ENCODE measurements at regions not wholly inside any gene's neighbourhood (a gene's known extent, or its start where the extent isn't known, plus 50 kb on each side); places are given as distances from the start of the nearest gene placed in this dataset.

- no peak for DNase-seq
Measured at GRCh38 chr14:51520087-51520486, 131.6 kb upstream of the FRMD6 start.

- DNase-seq, result no peak
Measured at GRCh38 chr14:51521764-51522163, 129.9 kb upstream of the FRMD6 start.

GRCh38 chr14:51523243-51523642 lies 128.5 kb upstream of the FRMD6 start:
- DNase-seq, result no peak

DNA sequence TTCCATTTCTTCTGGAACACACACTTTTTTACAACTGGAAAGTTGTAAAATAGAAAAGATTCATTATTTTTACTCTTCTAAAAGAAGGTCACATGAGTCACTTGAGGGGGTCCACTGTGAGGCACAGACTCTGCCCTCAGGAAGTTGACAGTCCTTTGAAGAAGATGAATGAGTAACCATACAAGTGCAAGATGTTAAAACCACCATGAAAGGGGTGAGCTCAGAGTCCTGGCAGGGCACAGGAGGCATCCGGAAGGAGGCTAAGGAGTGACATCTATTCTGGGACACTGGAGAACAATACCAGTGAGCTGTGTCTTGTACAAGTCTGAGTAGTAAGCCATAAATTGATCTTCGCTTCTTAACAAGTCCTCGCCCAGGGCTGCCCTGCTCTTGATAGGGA lies 126.0 kb upstream of the FRMD6 start:
- DNase-seq, result no peak

DNA sequence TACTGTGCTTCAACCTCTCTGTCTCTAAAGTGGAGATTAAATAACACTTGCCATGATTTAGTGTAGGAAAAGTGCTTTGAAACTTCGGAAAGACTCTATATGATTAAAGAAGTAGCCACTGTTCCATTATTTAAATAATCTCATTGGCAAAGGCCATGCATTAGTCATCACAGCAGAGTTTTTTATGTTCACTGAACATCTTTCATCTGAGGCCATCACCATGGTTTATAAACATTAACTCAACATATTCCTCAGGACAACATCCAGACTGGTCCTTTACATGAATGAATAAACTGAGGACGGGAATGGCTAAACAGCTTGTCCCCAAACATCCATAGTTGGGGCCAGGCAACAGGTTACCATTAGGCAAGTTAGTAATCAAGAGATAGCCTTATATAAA lies 124.6 kb upstream of the FRMD6 start:
- no peak for DNase-seq

DNA sequence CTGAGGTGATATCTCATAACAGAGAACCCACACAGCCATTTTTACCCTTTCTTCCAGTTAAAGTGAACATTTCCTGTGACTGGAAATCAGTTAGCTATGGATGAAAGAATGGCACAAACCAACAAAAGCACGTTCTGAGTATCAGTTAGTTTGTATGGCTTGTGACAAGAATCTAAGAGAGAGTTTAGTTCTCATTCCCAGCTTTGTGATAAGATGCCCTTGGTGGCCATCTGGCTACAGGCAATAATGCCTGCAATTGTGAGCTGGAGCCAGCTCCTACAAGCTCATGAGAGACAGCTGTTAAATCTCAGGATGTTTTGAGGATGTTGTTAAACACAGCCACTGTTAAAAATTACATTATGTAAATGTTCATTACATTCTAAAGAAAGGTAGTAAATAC lies 122.0 kb upstream of the FRMD6 start:
- no peak for DNase-seq

- no peak for DNase-seq
Measured at GRCh38 chr14:51533160-51533559, 118.5 kb upstream of the FRMD6 start.

GRCh38 chr14:51533872-51534553 lies 117.7 kb upstream of the FRMD6 start:
- no peak for DNase-seq

- DNase-seq, result no peak
Measured at GRCh38 chr14:51534610-51535011, 117.1 kb upstream of the FRMD6 start.

- DNase-seq, result no peak
Measured at GRCh38 chr14:51535443-51536044, 116.2 kb upstream of the FRMD6 start.

DNA sequence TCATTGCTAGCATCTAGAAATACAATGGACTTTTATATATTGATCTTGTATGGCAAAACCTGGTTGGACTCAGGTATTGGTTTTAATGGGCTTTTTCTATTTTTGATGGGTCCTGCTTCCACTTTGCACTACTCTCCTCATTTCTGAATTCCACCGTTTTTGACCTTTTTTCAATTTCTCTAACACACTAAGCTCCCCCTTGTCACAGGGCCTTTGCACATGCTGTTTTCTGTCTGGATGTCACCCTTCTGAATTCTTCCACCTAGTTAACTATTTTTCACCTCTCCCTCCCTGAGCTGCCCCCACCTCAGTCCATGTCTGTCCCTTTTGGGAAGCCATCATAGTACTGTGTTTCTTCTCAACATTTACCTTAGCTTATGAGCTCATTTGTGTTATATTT lies 112.7 kb upstream of the FRMD6 start:
- DNase-seq, result no peak

DNA sequence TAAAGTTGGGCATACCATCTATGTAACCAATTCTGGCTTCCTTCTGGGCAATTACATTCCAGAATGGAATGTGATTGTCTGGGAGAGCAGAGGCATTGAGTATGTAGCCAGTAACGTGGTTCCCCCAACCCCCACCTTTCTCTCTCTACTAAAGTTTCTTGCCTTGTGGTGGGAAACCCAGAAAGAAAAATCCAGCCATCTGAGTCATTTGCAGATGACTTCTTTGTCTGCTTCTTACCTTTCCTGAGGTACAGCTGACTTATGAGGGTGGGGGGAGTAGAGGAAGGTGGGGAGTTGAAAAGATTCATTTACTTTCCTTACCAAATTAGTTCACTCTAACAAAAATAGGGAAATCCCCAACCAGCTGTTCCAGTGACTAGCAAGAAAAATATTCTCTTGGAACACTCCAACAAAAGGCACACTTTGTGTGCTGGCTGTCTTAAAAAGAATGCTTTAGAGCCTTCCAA lies 112.1 kb upstream of the FRMD6 start:
- no peak for DNase-seq

- no peak for DNase-seq
Measured at GRCh38 chr14:51540364-51540763, 111.3 kb upstream of the FRMD6 start.

- no peak for DNase-seq
Measured at GRCh38 chr14:51544471-51544870, 107.2 kb upstream of the FRMD6 start.

GRCh38 chr14:51544901-51545300 lies 106.8 kb upstream of the FRMD6 start:
- DNase-seq, result no peak

DNA sequence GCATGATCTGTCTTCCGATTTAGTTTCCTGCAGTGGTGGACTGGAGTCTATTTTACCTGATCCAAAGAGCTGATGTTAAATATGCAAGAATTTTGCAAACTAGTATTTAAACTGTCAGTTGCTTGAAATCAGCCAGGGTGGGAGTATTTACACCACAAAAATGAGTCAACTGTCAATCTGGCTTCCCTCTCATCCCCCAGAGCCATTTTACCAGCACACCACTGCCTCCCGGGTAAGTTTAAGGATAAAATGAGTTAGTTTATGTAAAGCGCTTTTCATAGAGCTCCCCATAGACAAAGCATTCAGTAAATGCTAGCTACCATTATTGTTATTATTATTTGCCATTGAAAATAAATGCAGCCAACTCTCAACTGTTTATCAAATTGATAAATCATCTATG lies 106.3 kb upstream of the FRMD6 start:
- DNase-seq, result no peak

DNA sequence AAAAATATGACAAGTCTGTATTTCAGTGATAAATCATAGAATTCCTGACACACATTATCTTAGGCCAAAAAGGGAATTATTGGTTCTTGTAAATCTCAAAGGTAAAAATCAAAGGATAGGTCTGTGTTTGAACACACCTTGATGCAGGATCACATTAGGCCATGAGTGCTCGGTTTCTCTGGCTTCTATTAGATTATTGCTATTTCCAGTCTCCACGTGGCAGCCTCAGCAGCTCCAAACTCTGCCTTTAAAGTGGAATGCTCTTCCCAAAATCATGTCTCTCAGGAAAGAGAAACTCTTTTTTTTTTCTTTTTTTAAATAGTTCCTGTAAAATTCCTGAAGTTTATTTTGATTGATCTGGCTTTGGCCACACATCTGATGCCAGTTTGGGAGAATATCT lies 105.6 kb upstream of the FRMD6 start:
- no peak for DNase-seq

DNA sequence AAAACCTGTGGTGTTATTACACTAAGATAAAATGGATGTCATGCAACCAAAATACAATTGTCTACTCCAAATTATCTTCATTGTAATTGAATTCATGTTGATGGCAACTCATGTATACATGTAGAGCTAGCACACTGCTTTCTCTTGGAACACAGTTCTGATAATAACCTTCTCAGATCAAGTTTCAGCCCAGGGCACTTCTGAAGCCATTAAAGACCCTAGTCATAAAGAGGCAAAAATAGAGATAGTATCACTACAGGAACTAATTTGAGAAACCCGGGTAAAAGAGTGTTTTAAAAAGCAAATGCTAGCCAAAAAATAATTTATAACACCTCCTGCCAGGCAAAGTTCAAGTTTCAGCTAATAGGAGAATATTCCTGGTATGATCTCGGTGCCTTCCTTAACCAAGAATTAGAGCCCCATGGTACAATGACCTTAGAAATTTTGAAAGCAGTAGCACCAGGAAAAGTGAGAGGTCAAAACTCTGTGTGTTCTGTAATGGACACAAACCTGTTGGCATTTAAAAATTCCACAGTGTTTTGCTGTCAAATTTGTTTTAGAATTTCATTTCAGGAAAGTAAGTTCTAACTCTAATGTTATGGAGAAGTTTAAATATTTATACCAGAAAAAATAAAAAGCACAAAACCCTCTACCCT lies 105.0 kb upstream of the FRMD6 start:
- DNase-seq, result no peak

DNA sequence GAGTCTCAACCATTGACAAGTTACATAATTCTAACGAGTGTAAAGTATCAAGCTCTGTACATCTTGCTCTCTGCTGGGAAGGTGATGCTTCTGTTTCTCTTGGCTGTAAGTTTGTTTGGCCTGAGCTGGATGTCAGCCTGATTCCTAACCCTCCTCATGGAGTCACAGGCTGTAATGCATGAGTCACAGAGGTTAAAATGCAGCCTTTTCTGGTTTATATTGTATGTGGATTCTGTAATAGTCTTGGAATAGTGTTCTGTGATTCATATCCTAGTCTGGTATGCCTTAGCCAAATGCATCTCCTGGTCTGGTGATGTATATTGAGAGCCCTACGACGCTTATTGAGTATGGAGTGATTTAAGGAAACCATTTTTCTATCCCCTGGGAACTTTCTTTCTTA lies 104.5 kb upstream of the FRMD6 start:
- no peak for DNase-seq

DNA sequence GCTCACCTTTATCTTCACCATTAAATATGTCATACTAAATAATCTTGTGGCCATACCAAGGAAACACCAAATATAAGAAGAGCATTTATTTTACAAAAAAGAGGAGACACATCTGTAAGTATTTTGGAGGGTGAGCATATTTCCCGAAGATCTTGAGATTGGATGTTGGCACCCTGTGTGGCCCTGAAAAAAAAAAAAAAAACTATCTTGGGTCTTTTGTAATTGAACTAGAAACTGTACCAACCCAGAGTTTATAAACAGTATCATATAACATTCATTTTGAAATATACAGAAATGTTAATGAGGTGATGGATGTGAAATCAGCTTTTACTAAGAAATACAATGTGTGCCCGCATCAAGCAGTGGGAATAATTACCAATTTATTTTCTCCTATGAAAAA lies 104.0 kb upstream of the FRMD6 start:
- no peak for DNase-seq

DNA sequence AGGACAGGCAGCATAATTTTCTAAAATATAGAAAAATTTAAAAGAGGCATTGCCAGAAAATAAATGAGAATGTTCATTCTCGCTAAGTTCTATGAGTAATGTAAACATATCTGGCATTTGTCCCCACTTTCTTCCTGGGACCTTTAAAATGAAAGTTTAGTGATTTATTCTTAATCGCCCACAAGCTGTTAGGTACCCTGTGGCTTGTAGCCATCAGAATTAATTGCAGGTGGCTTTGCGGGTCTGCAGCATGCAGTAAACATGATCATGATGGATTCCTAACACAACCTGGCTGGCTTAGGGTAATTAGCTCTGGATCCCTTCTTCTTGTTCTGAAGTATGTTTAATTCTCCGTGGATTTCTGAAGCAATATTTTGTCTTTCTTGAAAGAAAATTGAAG lies 103.5 kb upstream of the FRMD6 start:
- DNase-seq, result no peak

- DNase-seq, result no peak
Measured at GRCh38 chr14:51550636-51551035, 101.1 kb upstream of the FRMD6 start.

DNA sequence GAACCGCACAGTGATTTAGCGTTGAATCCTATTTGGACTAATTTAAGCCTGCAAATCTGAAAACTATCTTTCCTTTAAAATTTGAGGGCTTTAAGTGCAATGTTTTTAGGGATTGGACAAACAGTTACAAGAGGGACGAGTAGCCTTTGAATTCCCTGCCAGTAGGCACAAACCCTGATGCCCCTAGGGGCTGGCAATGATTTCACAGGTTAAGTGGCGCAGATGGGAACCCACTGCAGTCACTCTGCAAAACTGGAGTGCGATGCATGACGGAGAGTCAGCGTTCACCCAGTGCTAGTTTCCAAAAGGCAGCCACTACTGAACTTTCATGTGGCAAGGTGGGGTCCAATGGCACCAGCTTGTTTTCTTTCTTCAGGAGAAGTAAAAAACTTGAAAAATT lies 99.4 kb upstream of the FRMD6 start:
- DNase-seq, result no peak

- DNase-seq, result no peak
Measured at GRCh38 chr14:51552768-51553404, 98.8 kb upstream of the FRMD6 start.

Data from activated CD4-positive, alpha-beta T cell treated with anti-CD3 and anti-CD28 coated beads, Interleukin-2, amount 50 U/mL, for 16 hours (primary cell).